GM12875 (cell line): ENCODE measurements at regions not wholly inside any gene's neighbourhood (a gene's known extent, or its start where the extent isn't known, plus 50 kb on each side); places are given as distances from the start of the nearest gene placed in this dataset.
"Not testable (repeated sequence)": the region's sequence is repeated elsewhere in the genome, so short reads cannot be mapped to it uniquely, and the experiment has no call there.

Experiments used
- H3K4me3 ChIP-seq: one replicate; pipeline ENCODE4 v1.5.1; 2011; ENCODE audit warnings: low read depth, low read length, control low read depth
- TF ChIP-seq, protein P1 (sequence below): IDR thresholded peaks from 2 replicates; pipeline ENCODE4 v1.5.1; 2011; ENCODE audit warnings: low read depth, mild to moderate bottlenecking, control low read depth, inconsistent platforms, low read length, moderate library complexity, borderline replicate concordance; ENCODE audit not compliant: insufficient read depth

GRCh38 chr5:92659246-92659645 lies 921.8 kb downstream of the NR2F1-AS1 start:
- TF ChIP-seq, protein P1, sequence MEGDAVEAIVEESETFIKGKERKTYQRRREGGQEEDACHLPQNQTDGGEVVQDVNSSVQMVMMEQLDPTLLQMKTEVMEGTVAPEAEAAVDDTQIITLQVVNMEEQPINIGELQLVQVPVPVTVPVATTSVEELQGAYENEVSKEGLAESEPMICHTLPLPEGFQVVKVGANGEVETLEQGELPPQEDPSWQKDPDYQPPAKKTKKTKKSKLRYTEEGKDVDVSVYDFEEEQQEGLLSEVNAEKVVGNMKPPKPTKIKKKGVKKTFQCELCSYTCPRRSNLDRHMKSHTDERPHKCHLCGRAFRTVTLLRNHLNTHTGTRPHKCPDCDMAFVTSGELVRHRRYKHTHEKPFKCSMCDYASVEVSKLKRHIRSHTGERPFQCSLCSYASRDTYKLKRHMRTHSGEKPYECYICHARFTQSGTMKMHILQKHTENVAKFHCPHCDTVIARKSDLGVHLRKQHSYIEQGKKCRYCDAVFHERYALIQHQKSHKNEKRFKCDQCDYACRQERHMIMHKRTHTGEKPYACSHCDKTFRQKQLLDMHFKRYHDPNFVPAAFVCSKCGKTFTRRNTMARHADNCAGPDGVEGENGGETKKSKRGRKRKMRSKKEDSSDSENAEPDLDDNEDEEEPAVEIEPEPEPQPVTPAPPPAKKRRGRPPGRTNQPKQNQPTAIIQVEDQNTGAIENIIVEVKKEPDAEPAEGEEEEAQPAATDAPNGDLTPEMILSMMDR = no peak
- H3K4me3 ChIP-seq = no peak overlapping the region

DNA sequence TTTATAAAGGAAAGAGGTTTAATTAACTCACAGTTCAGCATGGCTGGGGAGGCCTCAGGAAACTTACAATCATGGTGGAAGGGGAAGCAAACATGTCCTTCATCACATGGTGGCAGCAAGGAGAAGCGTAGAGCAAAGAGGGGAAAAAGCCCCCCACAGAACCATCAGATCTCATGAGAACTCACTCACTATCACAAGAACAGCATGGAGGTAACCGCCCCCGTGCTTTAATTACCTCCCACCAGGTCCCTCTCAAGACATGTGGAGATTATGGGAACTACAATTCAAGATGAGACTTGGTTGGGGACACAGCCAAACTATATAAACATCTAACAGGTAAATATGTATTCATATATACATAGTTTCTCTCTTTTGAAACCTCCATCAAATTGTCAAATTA lies 926.4 kb downstream of the NR2F1-AS1 start:
- H3K4me3 ChIP-seq = not testable (repeated sequence)

DNA sequence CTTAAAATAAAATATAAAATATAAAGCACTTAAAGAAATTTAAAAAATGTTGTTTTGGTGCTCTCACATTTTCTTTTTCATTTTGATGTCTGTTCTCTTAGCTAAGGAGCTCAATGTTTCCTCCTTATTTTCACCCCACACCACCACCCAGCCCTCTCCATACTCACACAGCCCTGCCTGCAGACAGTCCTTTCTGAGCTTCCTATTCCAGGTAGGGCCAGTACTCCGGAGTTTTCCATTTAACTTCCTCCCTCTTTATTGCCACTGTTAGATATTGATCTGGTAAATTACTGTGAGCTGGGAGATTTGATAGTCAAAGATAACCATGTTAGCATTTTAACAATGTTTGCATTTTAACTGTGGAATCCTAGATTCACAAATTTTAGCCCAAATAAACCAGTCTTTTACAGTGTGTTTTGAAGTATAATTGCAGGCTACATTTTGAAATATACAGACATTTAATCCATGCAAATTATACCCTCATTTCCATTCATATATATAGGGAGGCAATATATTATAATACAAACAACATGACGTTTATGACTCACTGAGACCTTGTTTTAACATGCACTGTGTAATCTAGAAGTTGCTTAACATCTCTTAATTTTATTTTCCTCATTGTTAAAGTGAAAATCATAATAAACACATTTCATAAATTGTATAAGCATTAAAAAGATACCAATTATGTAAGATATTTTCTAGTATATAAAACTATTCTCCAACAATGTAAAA lies 927.1 kb downstream of the NR2F1-AS1 start:
- H3K4me3 ChIP-seq = no peak overlapping the region
- TF ChIP-seq, protein P1 = no peak

DNA sequence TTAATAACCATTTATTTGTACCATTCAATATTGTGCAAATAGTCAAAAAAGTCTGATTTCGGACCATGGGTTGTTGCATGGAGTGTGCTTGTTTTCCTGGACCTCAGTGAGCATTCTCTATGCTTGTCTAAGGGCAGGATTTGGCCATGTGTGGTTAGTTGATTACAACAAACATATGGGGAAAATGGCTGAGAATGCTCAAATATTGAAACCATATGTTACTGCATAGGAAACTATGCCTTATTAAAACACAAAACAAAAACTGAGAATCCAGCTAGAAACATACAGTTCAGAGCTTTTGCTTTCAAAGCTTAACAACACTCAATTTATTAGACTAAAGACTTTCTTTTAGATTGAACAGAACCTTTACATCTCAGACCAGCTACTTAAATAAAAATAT lies 928.3 kb downstream of the NR2F1-AS1 start:
- TF ChIP-seq, protein P1 = no peak
- H3K4me3 ChIP-seq = no peak overlapping the region

DNA sequence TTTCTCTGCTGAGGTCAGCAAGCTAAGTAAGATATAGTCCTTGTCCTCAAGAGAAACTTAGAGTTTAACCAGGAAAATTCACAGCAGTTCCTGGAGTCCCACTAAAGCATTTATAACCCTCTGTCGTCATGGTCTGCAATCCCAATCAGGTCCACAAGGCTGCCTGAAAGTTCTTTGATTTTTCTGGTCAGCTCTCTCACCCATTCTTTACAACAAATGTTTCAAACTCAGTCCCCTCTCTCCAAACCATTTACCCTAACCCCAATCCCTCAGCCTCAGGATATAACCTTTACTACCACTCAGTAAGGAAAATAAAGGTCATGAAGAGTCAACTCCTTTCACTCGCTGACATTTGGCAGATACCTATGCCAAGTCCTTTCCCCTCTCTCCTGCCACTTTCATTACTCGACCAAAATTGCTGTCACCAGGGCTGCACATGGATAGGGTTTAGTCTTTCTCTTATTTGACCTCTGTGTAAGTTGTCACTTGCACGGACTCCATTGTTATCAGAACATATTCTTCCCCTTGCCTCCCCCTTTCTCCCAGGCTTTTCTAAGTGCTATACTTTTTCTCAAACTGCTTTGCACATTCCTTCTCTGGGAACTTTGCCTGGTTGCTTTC lies 936.6 kb downstream of the NR2F1-AS1 start:
- TF ChIP-seq, protein P1 = no peak
- H3K4me3 ChIP-seq = no peak overlapping the region

- TF ChIP-seq, protein P1 = no peak
- H3K4me3 ChIP-seq = no peak overlapping the region
Observed at GRCh38 chr5:92641031-92641962, 939.7 kb downstream of the NR2F1-AS1 start.

DNA sequence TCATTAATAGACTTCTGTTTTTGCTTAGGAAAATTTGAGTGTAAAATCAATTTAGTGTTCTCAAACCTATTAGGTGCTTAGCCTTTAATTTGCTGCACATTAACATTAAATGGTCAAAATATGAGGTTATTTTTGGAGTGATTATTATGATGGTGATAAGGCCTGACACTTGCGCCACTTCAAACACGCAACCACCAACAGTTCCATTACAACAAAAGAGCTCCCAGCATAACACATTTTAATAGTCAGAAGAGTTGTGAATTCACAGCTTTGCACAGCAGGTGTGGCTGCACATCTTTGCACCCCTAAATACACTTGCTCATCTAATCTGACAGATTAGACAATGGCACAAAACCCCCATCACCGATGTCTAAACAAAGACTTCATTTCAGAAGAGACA lies 940.7 kb downstream of the NR2F1-AS1 start:
- TF ChIP-seq, protein P1 = no peak
- H3K4me3 ChIP-seq = no peak overlapping the region
